ENCODE measurements at regions not wholly inside any gene's neighbourhood (a gene's known extent, or its start where the extent isn't known, plus 50 kb on each side); places are given as distances from the start of the nearest gene placed in this dataset.

DNA sequence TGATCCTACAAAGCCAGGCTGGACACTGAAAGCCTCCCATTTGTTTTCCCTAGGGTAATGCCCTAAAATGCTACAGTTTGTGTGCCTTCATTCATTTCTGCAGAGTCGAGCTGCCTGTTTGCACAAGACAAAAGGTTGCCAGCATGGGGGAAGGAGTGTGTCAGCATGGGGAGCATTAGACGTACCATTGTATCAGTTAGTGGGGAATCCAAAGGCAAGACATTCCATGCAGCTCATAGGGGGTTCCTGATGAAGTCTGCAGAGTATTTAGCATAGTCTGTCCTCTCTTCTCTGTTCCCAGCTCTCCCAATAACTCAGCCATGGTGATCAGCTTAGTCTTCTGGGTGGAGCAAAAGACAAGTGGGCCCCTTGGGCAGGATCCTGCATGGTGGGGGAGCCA lies 276.9 kb upstream of the PCDH7 start:
- WGBS, 2 donors (ENCODE audit: low coverage in 1 of 2): 7 to 49% methylated on average over 2 of the region's 2 CpGs
- intact Hi-C loops (cut with DNase I; ENCODE audit: low total_unique reads) (no loop called here), in situ Hi-C loops (cut with MboI; ENCODE audit: low pct_ligation_motif_present in 1 of 4, low pct_unique_long_range_greater_than_20kb in 1 of 4, low sequenced_read_pairs in 3 of 4) (no loop called here)
- H3K4me1 ChIP-seq: no peaks in the 10 kb centered on the region
- no peaks in the 10 kb centered on the region for H3K36me3 ChIP-seq
- H3K9me3 ChIP-seq: peaks cover 0 to 5% of the 10 kb centered on the region in 2 donors
- DNase-seq: no peak
- no peak overlapping the region for H3K4me3 ChIP-seq
- no peaks in the 10 kb centered on the region for H3K27me3 ChIP-seq
- no peak overlapping the region for H3K27ac ChIP-seq
- TF ChIP-seq, protein P1, sequence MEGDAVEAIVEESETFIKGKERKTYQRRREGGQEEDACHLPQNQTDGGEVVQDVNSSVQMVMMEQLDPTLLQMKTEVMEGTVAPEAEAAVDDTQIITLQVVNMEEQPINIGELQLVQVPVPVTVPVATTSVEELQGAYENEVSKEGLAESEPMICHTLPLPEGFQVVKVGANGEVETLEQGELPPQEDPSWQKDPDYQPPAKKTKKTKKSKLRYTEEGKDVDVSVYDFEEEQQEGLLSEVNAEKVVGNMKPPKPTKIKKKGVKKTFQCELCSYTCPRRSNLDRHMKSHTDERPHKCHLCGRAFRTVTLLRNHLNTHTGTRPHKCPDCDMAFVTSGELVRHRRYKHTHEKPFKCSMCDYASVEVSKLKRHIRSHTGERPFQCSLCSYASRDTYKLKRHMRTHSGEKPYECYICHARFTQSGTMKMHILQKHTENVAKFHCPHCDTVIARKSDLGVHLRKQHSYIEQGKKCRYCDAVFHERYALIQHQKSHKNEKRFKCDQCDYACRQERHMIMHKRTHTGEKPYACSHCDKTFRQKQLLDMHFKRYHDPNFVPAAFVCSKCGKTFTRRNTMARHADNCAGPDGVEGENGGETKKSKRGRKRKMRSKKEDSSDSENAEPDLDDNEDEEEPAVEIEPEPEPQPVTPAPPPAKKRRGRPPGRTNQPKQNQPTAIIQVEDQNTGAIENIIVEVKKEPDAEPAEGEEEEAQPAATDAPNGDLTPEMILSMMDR (IDR thresholded peaks at IDR 0.05): no peak
- TF ChIP-seq EP300 (IDR thresholded peaks at IDR 0.05; ENCODE audit: low read depth): no peak
- no peak for TF ChIP-seq POLR2AphosphoS5 (IDR thresholded peaks at IDR 0.05)
- no peak for TF ChIP-seq POLR2A (IDR thresholded peaks at IDR 0.05)

DNA sequence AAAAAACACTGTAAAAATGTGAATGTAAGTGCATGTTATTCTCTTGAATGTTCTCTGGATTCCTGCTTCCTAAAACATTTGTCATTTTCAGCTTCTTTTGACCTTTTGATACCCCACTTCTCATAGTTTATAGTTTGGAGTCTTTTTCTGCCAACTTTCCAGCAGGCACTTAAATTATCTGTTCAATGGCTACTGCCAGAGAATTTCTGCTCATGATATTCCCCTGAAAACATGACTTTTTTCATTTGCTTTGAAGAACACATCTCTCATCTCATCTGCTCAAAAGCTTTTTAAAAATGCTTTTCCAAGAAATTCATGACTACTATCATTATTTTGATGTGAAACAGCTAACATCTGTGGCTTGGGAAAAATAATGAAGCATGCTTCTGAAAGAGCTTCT lies 269.7 kb upstream of the PCDH7 start:
- Histone ChIP-seq H3K27ac (no peak overlapping the region), H3K27me3 (no peaks in the 10 kb centered on the region), H3K9me3 (no peaks in the 10 kb centered on the region), H3K4me3 (no peak overlapping the region), H3K4me1 (no peaks in the 10 kb centered on the region), H3K36me3 (no peaks in the 10 kb centered on the region)
- no peak for TF ChIP-seq POLR2AphosphoS5 (IDR thresholded peaks at IDR 0.05)
- TF ChIP-seq EP300 (IDR thresholded peaks at IDR 0.05; ENCODE audit: low read depth): no peak
- TF ChIP-seq, protein P1 (IDR thresholded peaks at IDR 0.05): no peak
- TF ChIP-seq POLR2A (IDR thresholded peaks at IDR 0.05): no peak
- intact Hi-C loops (cut with DNase I; ENCODE audit: low total_unique reads): no loop called here
- in situ Hi-C loops (cut with MboI; ENCODE audit: low pct_ligation_motif_present in 1 of 4, low pct_unique_long_range_greater_than_20kb in 1 of 4, low sequenced_read_pairs in 3 of 4): no loop called here
- DNase-seq: no peak

DNA sequence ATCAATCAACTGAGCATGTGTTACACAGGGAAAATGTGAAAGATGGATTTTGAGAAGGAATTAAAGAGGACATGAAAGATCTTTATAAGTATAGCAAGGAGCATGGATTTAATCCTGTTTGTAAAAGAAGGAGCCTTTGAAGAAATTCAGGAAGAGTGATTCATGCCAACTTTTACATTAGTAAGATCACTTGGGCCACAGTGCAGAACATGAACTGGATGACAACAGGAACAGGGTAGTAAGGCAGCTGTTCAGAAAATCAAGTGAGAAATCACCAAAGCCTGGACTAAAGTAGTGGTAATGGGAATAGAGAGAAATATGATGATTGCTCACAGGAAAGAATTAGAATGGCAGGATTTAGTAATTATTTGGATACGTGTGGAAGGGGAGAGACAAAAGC lies 265.7 kb upstream of the PCDH7 start:
- no peak for DNase-seq
- no peak overlapping the region for H3K27ac ChIP-seq
- in situ Hi-C loops (cut with MboI; ENCODE audit: low pct_ligation_motif_present in 1 of 4, low pct_unique_long_range_greater_than_20kb in 1 of 4, low sequenced_read_pairs in 3 of 4): no loop called here
- H3K27me3 ChIP-seq: no peaks in the 10 kb centered on the region
- H3K4me3 ChIP-seq: no peak overlapping the region
- no peaks in the 10 kb centered on the region for H3K36me3 ChIP-seq
- H3K9me3 ChIP-seq: no peaks in the 10 kb centered on the region
- intact Hi-C loops (cut with DNase I; ENCODE audit: low total_unique reads): no loop called here
- no peaks in the 10 kb centered on the region for H3K4me1 ChIP-seq
- 70 to 86% methylated on average over 1 of the region's 1 CpG for WGBS, 2 donors (ENCODE audit: low coverage in 1 of 2)
- TF ChIP-seq POLR2AphosphoS5 (IDR thresholded peaks at IDR 0.05): no peak
- no peak for TF ChIP-seq EP300 (IDR thresholded peaks at IDR 0.05; ENCODE audit: low read depth)
- TF ChIP-seq, protein P1 (IDR thresholded peaks at IDR 0.05): no peak

DNA sequence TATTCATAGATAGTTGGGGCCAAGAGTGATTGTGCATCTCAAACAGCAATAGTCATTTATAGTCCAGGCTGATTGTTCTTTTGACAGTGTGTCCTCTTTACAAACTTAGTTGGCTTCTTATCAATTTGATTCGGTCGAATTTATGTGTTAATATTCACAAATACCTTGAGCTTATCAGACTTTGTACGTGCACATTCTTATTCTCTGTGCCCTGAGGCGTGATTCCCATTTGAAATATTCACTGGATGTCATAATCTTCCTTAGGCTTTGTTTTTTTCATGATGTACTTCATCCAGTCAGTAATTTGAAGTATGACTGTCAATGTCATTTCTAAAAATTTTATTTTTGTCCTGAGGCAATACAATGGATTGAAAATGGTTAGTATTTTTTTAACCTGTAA lies 263.5 kb upstream of the PCDH7 start:
- Histone ChIP-seq H3K27me3 (no peaks in the 10 kb centered on the region), H3K4me3 (no peak overlapping the region), H3K4me1 (no peaks in the 10 kb centered on the region), H3K9me3 (no peaks in the 10 kb centered on the region), H3K27ac (no peak overlapping the region), H3K36me3 (no peaks in the 10 kb centered on the region)
- no peak for DNase-seq
- 79 to 84% methylated on average over 4 of the region's 4 CpGs for WGBS, 2 donors (ENCODE audit: low coverage in 1 of 2)
- in situ Hi-C loops (cut with MboI; ENCODE audit: low pct_ligation_motif_present in 1 of 4, low pct_unique_long_range_greater_than_20kb in 1 of 4, low sequenced_read_pairs in 3 of 4) (no loop called here), intact Hi-C loops (cut with DNase I; ENCODE audit: low total_unique reads) (no loop called here)
- no peak for TF ChIP-seq POLR2AphosphoS5 (IDR thresholded peaks at IDR 0.05)
- TF ChIP-seq POLR2A (IDR thresholded peaks at IDR 0.05): no peak
- TF ChIP-seq, protein P1 (IDR thresholded peaks at IDR 0.05): no peak
- TF ChIP-seq EP300 (IDR thresholded peaks at IDR 0.05; ENCODE audit: low read depth): no peak
